Amniotic stem cell (primary cell): ENCODE measurements at regions not wholly inside any gene's neighbourhood (a gene's known extent, or its start where the extent isn't known, plus 50 kb on each side); places are given as distances from the start of the nearest gene placed in this dataset.

Source experiments
- DNase-seq: peaks from one replicate; lab custom pipeline; 2025; lab: John Stamatoyannopoulos, UW

DNA sequence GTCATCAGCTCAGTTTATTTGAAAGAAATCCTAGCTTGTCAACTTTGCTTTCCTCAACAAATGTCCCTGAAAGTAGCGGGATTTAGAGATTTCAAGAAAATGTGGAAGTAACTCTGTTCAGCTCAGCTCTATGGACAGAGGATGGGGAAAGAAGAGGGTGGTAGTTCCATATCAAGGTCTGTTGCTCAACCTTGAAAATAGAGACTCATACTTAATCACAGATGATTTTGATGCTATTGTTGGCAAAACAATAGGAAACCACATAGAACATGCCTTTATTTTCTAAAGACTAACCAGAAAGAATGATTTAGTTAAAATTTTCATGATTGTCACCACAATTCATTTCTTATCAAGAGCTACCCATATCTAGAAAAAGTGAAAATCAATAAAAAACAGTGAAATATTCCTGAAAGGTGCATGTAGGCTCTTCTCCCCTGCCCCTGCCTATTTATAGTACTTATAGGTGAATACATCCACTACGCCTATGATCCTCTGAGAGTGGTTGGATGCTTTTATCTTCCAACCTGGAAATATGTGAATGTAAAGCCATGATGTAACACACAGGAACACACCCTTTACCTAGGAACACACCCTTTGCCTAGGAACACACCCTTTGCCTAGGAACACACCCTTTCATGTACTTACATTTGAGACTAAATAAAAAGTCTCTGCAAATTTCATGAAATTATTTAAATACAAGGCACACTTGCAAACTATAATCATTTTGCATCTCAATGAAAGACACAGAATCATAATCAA is 65.8 kb downstream of the ETAA1 start:
- no peak for DNase-seq

DNA sequence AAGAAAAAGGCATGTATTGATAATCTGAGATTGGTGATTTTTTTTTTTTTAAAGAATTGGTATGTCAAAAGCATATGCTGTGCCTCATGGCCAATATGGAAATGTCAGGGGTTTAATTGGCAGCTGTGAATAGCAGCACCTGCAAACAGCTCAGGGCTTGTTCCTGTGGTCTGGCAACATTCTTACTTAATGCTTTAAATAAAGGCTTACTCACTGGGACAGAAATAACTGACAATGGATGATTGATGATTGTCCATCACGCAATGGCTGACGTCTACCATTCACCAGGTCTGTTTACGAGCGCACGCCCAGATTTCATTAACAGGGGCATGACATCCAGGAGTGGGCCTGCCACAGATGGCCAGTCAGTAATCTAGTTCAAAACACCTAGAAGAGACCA is 66.7 kb downstream of the ETAA1 start:
- no peak for DNase-seq

DNA sequence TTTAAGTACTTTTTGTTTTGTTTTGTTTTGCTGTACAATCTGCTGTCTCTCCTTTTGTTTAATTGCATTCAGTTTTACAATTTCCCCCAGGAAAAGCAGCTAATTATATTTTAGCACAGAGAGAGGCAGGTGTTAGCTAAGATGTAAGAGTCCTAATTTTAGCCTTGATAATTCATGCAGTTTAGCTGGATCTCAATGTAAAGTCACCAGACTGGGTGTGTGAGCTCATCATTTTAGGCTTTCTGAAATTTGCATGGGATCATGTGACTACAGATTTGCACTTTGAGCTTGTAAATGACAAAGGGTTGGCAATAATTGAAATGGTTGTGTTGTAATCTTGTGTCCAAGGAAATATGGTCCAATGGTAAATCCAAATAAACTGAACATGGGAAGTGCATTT is 68.5 kb downstream of the ETAA1 start:
- no peak for DNase-seq

DNA sequence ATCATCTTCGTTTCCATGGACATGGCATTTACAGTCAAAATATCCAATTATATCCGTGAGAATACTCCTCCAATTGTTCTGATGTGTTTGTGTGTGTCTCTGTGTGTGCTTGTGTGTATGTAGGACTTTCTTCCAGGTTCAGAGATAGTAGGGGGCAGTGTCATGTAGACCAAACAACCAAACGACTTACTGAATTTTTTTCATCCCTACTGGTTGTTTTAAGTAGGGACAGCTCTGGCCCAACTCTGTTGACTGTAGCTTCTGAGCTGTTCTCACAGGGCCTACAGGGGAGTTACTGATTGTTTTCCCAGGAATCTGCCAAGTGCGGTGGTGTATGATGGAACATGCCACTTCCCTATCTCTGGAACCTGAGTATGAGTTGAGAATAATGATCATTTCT is 69.6 kb downstream of the ETAA1 start:
- no peak for DNase-seq

DNA sequence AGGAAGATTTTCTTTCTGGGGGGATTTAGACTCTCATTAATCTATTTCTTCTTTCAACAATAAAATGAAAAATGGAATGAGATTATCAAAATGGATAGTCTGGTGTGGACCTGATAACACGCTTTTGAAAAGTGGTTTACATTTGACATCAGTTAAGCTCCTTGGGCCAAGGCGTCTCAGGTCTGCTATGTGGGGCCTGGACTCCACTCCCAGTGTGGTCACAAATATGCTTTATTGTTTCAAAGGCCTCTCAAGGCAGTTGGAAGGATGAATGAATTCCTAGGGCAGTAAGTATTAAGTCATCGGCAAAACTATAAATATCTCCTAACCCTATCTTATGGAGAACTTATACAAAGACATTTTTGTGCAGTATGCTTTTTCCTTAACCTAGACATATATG is 74.5 kb downstream of the ETAA1 start:
- no peak for DNase-seq

DNA sequence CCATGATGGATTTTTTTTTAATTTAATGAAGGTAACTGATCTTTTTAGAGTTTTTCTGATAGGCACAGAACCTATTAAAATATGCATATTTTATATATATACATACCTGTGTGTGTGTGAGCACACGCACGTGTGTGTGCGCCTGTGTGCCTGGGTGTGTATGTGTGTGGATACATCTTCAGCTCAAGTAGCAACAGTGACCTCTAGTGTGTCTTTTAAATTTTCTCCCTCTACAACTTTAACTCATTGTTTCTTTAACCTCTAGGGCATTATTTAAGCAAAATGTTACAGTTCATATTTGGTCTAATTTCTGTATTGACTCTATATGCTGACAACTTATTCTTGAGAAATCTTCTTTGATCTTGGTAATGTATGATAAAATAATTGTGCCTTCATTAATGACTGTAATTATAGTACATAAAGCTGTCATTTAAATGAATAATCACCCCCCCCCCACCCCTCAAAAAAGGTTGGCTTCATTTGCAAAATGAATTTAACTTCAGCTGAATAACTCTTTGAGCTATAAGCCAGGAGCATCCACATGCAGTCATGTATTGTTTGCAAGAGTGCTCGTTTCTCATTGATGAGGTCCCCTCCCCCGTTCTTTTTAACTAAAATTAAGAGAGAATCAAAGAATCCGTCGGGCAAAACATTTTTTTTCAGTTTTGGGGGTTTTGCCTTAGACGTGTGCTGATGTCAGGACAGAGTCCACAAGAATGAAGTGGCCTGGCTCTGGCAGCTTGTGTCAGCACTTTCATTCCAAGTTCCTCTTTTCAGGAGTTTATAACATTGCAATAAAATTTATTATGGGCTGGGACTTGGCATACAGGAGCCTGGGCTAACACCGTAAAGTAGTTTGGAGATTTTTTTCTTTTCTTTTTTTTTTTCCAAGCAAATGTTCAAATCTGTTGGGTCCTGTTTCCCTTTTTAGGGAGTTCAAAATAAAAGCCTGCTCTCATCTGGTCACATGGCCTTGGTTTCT is 80.0 kb downstream of the ETAA1 start:
- peak; percentile 1 for DNase-seq

DNA sequence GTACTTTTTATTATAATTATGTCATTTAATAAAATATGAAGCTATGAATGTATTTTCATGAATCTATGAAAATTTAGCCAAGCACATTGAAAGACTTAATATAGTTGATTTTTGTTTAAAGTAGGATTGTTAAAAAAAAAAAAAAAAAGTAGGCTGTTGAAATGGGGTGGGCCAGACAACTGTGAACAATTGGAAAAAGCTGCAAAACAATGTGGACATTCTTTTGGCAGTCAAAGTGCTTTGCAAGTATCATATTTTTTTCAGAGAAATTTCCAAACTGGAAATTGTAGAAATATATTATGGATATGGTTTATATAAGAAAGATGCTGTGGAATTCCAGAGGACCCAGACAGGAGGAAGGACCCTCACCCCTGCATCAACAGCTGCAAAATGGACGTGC is 82.1 kb downstream of the ETAA1 start:
- DNase-seq, result no peak

DNA sequence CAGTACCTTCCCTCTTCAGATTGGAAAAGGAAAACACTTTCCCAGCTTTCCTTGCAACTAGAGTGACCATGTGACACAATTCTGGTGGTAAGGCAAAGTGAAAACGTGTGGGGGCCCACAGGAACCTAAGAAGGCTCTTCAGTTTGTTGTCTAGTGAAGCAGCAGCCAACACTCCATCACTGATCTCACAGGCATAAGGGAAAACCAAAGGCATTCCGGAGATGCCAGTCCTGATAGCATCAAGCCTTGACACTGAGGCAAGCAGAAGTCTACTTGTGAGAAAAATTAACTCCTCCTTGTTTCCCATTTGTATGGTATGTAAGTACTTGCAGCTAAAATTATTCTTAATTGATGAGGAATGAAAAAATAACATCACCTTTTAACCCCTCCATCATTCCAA is 88.3 kb downstream of the ETAA1 start:
- no peak for DNase-seq

DNA sequence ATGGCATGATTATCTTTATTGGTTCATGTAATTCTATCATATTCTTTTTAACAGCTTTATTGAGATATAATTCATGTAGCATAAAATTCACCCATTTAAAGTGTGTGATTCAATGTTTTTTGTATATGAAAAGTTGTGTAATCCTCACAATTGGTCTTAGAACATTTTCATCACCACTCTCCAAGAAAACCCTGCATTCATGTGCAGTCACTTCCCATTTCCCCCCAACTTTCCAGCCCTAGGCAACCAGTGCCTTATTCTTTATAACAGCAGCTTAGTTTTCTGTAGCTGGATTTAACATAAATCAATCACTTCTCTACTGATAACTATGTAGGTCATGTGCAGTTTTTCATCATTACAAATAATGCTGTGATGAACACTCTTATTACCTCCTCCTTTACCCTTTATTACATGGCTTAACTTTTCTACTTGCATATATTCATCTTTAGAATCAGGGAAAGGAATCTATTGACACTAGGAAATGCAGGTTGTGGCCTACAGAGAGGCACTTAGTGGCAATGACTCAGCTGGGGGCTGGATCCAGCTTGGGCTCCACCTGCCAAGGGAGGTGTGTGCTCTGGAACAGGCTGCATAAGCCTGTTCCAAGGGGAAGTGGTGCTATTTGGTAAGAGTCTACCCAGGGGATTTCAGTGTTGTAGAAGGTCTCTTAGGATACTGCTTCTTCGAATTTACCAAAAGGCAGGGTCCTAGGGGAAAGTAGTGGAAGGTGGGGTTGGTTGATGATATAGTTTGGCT is 89.1 kb downstream of the ETAA1 start:
- DNase-seq, result no peak

DNA sequence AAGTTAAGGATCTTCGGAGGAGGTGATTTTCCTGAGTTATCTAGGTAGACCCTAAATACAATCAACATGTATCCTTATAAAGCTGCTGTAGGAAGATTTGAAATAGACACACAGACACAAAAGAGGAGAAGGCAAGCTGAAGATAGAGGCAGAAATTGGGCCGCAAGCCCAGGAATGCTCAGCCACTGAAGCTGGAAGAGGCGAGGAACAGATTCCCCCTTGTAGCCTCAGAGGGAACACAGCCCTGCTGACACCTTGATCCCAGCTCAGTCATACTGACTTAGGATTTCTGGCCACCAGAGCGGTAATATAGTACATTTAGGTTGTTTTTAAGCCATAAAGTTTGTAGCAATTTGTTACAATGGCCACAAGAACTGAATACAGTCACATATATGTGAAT is 90.9 kb downstream of the ETAA1 start:
- no peak for DNase-seq

DNA sequence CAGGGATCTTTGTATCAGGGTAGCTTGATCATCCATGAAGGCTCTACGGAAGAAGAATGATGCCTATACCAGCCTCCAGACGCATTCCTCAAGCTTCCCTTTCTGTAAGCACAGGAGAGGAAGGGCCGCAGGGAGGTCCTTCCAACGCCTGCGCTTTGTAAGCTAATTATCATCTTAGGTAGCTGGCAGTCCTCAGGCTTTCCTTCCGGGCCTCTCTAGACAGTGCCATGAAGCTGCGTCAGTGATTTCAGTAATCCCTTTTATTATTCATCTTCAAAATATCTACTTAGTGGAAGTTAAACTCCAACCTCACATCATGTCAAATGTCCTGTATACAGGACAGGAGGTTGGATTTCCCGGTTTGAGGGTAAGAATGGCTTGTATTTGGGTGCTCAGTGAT is 92.3 kb downstream of the ETAA1 start:
- no peak for DNase-seq

DNA sequence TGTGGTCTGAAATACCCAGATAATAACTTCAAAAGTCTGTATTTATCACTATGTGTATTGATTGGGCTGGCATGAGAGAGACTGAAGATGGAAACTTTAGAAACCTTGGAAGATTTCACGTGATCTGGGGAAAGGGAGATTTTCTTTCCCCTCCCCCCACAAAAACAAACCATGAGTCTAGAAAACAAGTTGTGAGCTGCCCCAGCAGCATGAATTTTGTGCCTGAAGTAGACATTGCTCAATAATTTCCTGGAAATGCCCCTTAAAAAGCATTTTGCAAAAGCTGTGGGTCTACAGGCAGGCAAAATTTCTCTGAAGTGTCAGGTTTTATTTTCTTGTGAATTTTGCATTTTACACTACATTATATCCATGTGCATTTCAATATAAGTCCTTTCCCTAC is 101.8 kb downstream of the ETAA1 start:
- DNase-seq, result no peak

DNA sequence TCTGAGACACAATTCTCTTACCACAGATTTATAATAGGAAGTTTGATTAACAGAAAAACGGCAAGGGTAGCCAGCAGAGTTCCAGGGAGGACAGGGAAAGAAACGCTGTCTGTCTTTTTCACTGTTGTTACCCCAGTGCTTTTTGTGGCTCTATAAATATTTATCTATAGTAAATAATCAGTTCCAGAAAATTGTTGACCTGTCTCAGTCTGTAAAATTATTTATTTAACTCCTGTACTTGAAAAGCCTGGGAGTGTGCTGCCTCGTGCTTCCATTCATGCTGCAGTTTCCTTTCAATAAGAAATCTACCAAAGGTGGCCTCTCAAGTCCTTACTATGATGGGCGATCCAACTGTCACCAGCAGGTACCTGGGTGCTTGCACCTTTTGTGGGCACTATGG is 102.9 kb downstream of the ETAA1 start:
- no peak for DNase-seq

DNA sequence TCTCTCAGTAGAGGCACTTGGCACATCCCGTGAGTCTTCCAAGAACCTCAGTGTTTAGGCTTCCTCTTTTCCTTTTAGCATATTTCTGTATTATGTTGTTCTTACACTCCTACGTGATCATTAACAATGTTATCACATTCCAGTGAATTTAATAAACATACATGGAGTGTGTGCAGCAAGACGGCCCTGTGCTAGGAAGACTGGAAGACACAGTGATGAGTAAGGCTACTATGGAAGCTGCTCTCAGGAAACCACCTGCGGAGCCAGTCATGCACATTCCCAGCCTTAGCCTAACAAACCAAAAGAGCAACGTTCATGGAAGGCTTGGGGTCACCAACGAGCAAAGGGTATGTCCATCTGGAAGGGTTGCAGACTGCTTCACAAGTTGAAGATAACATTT is 103.4 kb downstream of the ETAA1 start:
- DNase-seq, result no peak

DNA sequence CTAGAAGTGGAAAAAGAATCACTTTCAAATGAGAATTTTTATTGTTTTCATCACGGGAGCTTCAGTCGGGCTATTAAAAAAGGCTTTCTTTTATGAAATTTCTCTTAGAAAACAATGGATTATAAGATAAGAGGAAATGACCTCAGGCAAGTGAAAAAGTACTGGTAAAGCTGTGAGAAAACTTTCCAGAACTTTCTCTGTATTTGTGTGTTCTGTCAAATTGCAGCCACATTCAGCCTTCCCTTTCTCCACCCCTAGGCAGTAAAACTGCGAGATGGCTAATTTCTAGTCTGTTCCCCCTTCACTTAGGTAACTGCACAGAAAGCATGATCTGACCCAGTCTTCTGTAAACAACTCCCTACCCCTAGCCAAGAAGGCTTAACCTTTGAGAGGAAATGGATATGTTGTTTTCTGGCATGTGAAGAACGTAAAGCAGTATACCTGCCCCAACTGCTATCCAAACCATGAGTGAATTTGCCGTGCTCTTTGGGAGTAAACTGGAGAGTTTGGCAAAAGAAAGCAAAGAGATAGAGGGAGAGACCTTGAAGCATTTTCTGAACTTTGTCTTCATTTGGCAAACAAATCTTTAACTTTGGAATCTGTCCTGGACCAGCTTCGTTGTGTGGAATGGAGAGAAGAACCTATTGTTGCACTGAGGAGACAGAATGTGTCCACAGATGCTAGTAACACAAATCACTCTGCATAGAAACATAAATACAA is 105.4 kb downstream of the ETAA1 start:
- DNase-seq, result no peak

DNA sequence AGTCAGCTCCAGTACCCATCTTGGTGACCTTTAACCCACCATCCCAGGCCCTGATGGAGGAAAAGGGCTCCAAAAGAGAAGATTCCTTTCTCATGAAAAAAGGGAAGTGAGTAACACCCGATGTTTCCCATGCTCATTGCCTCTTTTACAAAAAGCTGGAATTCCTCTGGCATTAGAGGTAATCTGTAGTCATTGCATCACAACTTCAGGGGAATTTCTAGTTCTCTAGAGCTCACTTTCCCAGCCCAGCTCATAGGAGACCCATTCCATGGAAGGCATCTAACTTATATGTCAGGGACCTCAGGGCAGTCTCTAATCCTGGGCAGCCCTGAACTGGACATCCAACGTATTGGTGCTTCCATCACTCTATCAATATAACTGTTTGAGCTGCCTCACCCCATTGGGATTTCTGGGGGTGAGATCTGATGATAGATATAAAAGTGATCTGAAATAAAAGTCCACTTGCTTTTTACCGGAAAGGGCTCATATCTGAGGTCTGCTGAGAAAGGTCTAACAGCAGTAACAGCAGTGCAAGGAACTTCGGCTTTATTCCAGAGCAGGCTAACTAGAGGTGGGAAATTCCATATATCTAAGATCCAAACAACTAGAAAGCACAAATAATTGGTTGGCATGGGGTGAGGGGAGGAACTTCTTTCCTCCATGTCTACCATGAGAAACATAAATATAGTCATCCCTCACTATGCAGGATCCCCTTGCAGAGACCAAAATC is 106.1 kb downstream of the ETAA1 start:
- peak; percentile 56 for DNase-seq

DNA sequence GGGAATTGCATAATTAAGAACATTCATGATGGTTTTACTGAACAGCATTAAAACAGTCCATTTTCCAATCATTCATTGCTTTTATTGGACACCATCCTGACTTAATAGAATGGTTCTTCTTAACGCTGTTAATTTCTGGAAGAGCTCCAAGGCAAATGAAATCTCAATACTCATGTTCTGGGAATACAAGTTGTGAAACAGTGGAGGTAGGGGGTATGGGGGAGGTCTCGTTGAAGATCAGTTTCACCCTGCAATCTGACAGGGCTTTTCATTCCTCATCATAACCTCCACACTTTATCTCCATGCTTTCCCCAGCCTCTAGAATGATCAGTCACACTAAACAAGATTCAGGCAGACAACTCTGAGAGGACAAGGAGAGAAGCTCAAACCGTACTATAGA is 113.6 kb downstream of the ETAA1 start:
- DNase-seq, result no peak

DNA sequence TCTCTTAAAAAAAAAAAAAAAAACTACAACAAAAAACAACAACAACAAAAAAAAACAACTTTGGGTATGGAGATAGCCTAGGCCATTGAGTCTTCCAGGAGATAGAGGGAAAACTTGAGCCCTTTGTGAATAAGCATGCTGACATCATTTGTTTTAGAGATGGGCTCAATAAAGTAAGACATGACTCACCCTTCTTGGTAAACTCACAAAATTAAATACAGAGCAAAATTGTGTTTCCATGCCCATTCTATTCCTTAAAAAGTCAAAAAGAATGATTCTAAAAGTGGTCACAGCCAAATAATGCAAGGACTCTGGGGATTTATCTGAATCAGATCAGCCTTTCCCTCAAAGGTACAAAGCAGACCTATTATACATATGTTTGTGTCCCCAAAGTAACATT is 117.4 kb downstream of the ETAA1 start:
- DNase-seq, result no peak

DNA sequence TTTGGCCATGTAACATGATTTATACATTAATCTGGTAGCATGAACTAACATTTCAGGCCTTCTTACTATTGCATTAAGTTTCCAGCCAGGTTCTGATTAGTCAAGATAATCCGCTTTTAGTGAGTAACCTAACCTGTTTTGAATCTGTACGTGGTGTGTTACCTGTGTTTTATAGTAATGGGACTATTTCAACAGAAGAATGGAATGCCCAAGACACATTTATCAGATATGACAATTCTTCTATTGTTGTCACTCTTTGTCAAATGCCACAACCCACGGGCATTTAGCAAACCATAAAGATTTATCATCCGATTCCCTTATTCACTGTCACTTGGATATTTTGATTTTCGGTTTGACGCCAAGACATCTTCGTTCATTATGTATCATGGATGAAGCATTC is 117.9 kb downstream of the ETAA1 start:
- DNase-seq, result no peak

DNA sequence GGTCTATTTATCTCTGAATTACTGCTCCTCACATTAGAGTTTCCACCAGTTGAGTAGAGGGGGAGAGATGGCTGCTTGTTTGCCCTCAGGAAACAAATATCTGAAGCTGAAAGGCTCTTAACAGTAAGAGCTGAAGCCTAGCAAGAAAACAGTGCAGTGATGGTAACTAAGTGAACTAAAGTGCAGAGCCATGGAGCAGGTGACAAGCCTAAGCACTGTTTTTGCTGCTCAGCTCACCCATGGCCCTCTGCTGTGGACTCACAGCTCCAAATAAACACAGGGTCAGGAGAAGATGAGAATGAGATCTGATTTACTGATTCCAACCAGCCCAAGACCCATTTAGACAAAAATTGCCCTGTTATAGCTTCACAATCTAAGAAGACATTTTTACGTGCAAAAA is 118.4 kb downstream of the ETAA1 start:
- no peak for DNase-seq

DNA sequence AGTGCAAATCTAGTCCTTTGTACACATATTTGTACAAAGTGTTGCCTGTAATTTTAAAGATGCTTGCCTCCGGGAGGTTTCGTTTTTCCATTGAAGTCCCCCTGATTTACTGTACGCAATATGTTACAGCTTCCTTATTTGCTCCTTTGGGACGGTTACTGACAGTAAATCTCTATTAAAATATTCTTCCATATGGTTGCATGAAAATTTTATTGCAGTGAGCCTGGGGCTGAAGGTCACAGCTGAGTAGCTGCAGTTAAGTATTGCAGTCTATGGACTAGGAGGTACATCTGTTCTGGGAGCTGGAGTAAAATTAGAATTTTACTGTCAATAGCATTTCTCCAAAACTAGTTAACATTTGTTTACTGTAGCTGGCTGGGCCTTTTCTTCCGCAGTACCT is 119.2 kb downstream of the ETAA1 start:
- DNase-seq, result no peak
